Vagina (tissue), 2 donors: ENCODE measurements at regions not wholly inside any gene's neighbourhood (a gene's known extent, or its start where the extent isn't known, plus 50 kb on each side); places are given as distances from the start of the nearest gene placed in this dataset.

Experiments
- POLR2A ChIP-seq, 2 donors: fragments of 450-650 bp; IDR thresholded peaks; one replicate each; pipeline ENCODE4 v1.6.1; 2017; ENCODE audit warnings: antibody characterized with exemption in 2 of 2, mild to moderate bottlenecking in 2 of 2, moderate library complexity in 2 of 2
- POLR2AphosphoS5 ChIP-seq, 2 donors: sonication (generic); formaldehyde crosslinking; IDR thresholded peaks; one replicate each; pipeline ENCODE4 v1.9.0; 2017; ENCODE audit warnings: antibody characterized with exemption in 2 of 2, mild to moderate bottlenecking in 2 of 2, low read depth in 1 of 2; ENCODE audit not compliant: insufficient read depth in 1 of 2
- TF ChIP-seq, protein P1 (sequence below), 3 experiments: fragments of 450-650 bp in 2 of 3; fragments of 200-600 bp in 1 of 3; sonication (generic) in 1 of 3; IDR thresholded peaks; one replicate each; pipeline ENCODE4 v1.5.1; 2017 to 2019; ENCODE audit warnings: antibody characterized with exemption in 3 of 3, mild to moderate bottlenecking in 2 of 3, moderate library complexity in 2 of 3

DNA sequence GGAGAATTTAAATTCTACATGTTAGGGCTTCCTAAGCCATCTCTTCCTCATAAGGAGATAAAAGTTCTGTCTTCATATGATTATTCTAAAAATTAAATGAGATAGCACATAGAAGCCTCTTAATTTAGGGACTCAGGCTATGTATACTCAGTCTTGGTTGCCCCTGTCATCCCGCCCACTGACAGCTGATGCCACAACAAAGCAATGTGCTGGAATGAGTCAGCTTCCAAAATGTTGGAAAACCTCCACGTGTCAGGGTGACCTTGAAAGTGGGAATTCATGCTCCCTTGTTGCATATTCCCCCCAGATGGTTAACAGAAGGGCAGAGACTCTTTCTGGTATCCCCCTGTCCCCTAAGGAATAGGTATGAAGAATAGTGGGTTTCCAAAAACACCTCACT, 238.0 kb upstream of the DDHD1 start:
- TF ChIP-seq, protein P1, sequence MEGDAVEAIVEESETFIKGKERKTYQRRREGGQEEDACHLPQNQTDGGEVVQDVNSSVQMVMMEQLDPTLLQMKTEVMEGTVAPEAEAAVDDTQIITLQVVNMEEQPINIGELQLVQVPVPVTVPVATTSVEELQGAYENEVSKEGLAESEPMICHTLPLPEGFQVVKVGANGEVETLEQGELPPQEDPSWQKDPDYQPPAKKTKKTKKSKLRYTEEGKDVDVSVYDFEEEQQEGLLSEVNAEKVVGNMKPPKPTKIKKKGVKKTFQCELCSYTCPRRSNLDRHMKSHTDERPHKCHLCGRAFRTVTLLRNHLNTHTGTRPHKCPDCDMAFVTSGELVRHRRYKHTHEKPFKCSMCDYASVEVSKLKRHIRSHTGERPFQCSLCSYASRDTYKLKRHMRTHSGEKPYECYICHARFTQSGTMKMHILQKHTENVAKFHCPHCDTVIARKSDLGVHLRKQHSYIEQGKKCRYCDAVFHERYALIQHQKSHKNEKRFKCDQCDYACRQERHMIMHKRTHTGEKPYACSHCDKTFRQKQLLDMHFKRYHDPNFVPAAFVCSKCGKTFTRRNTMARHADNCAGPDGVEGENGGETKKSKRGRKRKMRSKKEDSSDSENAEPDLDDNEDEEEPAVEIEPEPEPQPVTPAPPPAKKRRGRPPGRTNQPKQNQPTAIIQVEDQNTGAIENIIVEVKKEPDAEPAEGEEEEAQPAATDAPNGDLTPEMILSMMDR (IDR thresholded peaks at IDR 0.05) = no peak
- TF ChIP-seq POLR2A (IDR thresholded peaks at IDR 0.05) (no peak), POLR2AphosphoS5 (IDR thresholded peaks at IDR 0.05; ENCODE audit: insufficient read depth in 1 of 2, low read depth in 1 of 2) (no peak)
